Prostate gland (tissue), 2 donors: ENCODE measurements at regions not wholly inside any gene's neighbourhood (a gene's known extent, or its start where the extent isn't known, plus 50 kb on each side); places are given as distances from the start of the nearest gene placed in this dataset.

Source experiments
- DNase-seq: peaks from one replicate; pipeline ENCODE4 v3.0.0-alpha.2; 2019; ENCODE audit warnings: low spot score
- H3K27ac ChIP-seq, 2 donors: fragments of 200-600 bp; sonication (generic); 2 replicates each; pipeline ENCODE4 v1.5.1; 2017 to 2019
- H3K27me3 ChIP-seq: fragments of 200-600 bp; sonication (generic); replicated peaks from 2 replicates; pipeline ENCODE4 v1.5.1; 2019; ENCODE audit not compliant: insufficient read depth
- H3K36me3 ChIP-seq, 2 donors: fragments of 200-600 bp; sonication (generic); 1 replicate in 1 of 2; 2 replicates in 1 of 2; pipeline versions ENCODE4 v1.5.1 to v1.8.1; 2017 to 2019
- H3K4me1 ChIP-seq: fragments of 200-600 bp; sonication (generic); replicated peaks from 2 replicates; pipeline ENCODE4 v1.5.1; 2019
- H3K4me3 ChIP-seq, 2 donors: fragments of 200-600 bp; sonication (generic); 2 replicates each; pipeline ENCODE4 v1.5.1; 2017 to 2019
- H3K9me3 ChIP-seq: fragments of 200-600 bp; sonication (generic); 2 replicates; pipeline ENCODE4 v1.5.1; 2017
- POLR2A ChIP-seq: fragments of 450-650 bp; IDR thresholded peaks from one replicate; pipeline ENCODE4 v1.6.1; 2016; ENCODE audit warnings: antibody characterized with exemption, mild to moderate bottlenecking
- POLR2AphosphoS5 ChIP-seq: sonication (generic); formaldehyde crosslinking; IDR thresholded peaks from one replicate; pipeline ENCODE4 v1.6.1; 2017; ENCODE audit warnings: antibody characterized with exemption
- WGBS: methylation state at CpG from one replicate; pipeline ENCODE4 v1.1.5; 2018; 5-methylcytosine and 5-hydroxymethylcytosine counted together
- intact Hi-C: fragments of 100-400 bp; cut with DNase I; formaldehyde crosslinking; loops from one replicate; pipeline ENCODE4 v1.14.2; 2022
- TF ChIP-seq, protein P1 (sequence below), 4 experiments: fragments of 200-600 bp in 2 of 4; fragments of 450-650 bp in 2 of 4; sonication (generic) in 2 of 4; IDR thresholded peaks; 1 replicate in 3 of 4; 2 replicates in 1 of 4; pipeline ENCODE4 v1.5.1; 2016 to 2019; ENCODE audit warnings: antibody characterized with exemption in 4 of 4, mild to moderate bottlenecking in 2 of 4, moderate library complexity in 2 of 4

DNA sequence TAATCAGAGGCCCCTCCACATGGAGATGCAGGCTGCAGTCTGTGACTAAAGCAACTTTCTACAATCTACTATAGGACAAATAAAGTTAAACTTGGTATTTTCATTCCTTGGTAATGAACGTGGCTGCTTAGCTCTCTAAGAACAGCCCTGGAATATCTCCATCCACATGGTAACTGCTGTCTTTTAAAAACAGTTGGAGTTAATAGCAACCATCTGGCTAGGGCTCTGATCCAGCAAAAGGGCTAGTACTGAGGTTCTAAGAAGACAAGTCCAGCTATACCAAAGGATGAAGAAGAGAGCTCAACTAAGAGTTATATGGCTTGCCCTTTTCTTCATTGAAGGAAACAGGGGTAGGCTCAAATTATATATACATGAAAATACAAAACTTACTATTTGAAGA is 920.1 kb downstream of the FLRT2 start:
- Histone ChIP-seq H3K36me3 (no peaks in the 10 kb centered on the region), H3K4me3 (no peak overlapping the region), H3K27me3 (no peaks in the 10 kb centered on the region), H3K27ac (no peak overlapping the region), H3K9me3 (no peaks in the 10 kb centered on the region), H3K4me1 (no peaks in the 10 kb centered on the region)
- WGBS = 53% methylated on average over 1 of the region's 1 CpG
- TF ChIP-seq POLR2AphosphoS5 (no peak), POLR2A (no peak)
- TF ChIP-seq, protein P1, sequence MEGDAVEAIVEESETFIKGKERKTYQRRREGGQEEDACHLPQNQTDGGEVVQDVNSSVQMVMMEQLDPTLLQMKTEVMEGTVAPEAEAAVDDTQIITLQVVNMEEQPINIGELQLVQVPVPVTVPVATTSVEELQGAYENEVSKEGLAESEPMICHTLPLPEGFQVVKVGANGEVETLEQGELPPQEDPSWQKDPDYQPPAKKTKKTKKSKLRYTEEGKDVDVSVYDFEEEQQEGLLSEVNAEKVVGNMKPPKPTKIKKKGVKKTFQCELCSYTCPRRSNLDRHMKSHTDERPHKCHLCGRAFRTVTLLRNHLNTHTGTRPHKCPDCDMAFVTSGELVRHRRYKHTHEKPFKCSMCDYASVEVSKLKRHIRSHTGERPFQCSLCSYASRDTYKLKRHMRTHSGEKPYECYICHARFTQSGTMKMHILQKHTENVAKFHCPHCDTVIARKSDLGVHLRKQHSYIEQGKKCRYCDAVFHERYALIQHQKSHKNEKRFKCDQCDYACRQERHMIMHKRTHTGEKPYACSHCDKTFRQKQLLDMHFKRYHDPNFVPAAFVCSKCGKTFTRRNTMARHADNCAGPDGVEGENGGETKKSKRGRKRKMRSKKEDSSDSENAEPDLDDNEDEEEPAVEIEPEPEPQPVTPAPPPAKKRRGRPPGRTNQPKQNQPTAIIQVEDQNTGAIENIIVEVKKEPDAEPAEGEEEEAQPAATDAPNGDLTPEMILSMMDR (IDR thresholded peaks at IDR 0.05) = no peak
- intact Hi-C loops = no loop called here
- DNase-seq = no peak

DNA sequence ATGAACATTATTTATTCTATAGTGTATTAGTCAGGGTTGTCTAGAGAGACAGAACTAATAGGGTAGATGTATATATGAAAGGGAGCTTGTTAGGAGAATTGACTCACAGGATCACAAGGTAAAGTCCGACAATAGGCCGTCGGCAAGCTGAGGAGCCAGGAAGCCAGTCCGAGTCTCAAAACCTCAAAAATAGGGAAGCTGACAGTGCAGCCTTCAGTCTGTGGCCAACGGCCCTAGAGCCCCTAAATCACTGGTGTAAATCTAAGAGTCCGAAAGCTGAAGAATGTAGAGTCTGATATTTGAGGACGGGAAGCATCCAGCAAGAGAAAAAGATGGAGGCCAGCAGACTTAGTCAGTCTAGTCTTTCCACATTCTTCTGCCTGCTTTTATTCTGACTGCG is 912.2 kb downstream of the FLRT2 start:
- no peaks in the 10 kb centered on the region for H3K9me3 ChIP-seq
- intact Hi-C loops = no loop called here
- H3K36me3 ChIP-seq = no peaks in the 10 kb centered on the region
- no peaks in the 10 kb centered on the region for H3K27me3 ChIP-seq
- WGBS = 79% methylated on average over 8 of the region's 8 CpGs
- no peak overlapping the region for H3K27ac ChIP-seq
- no peak overlapping the region for H3K4me3 ChIP-seq
- DNase-seq = no peak
- no peaks in the 10 kb centered on the region for H3K4me1 ChIP-seq
- TF ChIP-seq POLR2A (no peak), POLR2AphosphoS5 (no peak)
- TF ChIP-seq, protein P1 (IDR thresholded peaks at IDR 0.05) = no peak

DNA sequence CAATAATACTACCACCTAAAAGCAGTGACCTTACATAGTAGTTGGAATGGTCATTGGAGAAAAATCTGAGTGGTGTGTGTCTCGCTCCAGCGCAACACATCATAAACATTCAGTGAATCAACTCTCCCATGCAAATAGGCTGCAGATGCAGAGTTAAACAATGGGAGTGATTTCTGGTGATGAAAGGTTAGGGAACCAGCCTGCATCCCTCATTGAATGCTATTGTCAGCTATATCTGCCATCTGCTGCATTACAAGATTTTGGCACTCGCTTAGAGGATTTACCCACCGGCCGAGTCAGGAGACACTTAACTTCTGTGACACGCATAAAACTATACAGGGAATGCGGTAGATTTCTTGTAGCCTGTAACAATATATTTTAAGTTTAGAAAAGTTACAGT is 900.9 kb downstream of the FLRT2 start:
- no peaks in the 10 kb centered on the region for H3K27me3 ChIP-seq
- no peak for DNase-seq
- H3K4me1 ChIP-seq = no peaks in the 10 kb centered on the region
- H3K36me3 ChIP-seq = no peaks in the 10 kb centered on the region
- no peak for TF ChIP-seq POLR2AphosphoS5
- no peak for TF ChIP-seq POLR2A
- TF ChIP-seq, protein P1 (IDR thresholded peaks at IDR 0.05) = no peak
- H3K27ac ChIP-seq = no peak overlapping the region
- intact Hi-C loops = no loop called here
- no peak overlapping the region for H3K4me3 ChIP-seq
- 28% methylated on average over 7 of the region's 7 CpGs for WGBS
- H3K9me3 ChIP-seq = no peaks in the 10 kb centered on the region

DNA sequence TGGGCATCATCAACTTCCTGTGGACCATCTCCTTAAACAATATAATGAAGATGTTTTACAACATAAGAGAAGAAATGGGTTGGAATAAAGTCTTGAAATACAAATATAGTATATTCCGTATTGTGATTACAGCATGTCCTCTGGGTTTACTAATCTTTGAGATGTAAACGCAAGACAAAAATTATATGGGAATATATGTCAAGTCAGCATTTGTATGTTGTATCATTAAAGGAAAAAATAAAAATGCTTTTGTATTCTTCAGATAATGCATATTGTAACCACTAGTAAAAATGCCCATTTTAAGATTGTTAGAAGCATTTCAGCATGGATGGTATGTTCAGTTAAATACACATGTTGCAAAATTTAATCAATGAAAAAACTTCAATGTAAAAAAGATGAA is 893.3 kb downstream of the FLRT2 start:
- WGBS = 43% methylated on average over 2 of the region's 2 CpGs
- intact Hi-C loops = no loop called here
- Histone ChIP-seq H3K27me3 (no peaks in the 10 kb centered on the region), H3K4me3 (no peak overlapping the region), H3K4me1 (no peaks in the 10 kb centered on the region), H3K36me3 (no peaks in the 10 kb centered on the region), H3K9me3 (no peaks in the 10 kb centered on the region), H3K27ac (no peak overlapping the region)
- no peak for DNase-seq
- no peak for TF ChIP-seq POLR2AphosphoS5
- no peak for TF ChIP-seq POLR2A
- TF ChIP-seq, protein P1 (IDR thresholded peaks at IDR 0.05) = no peak

DNA sequence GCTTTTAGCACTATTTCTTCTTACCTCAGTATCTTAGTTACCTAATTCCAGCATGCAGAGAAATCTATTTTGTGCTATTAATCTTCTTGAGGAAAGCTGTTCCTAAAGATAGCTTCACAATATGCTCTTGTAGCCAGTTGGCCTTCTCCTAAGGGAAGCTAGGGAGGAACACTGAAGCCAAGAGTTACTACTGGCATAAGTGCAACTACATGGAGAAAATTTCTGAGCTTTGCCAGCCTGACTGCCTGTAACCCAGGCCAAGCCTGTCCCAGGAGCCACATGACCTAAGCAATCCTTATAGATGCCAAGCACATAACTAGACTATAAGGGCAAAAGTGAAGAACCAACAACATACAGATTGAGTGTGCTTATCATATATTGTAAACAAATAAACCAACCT is 890.2 kb downstream of the FLRT2 start:
- Histone ChIP-seq H3K36me3 (no peaks in the 10 kb centered on the region), H3K4me1 (no peaks in the 10 kb centered on the region), H3K27me3 (no peaks in the 10 kb centered on the region), H3K27ac (no peak overlapping the region), H3K4me3 (no peak overlapping the region), H3K9me3 (no peaks in the 10 kb centered on the region)
- TF ChIP-seq, protein P1 (IDR thresholded peaks at IDR 0.05) = no peak
- TF ChIP-seq POLR2AphosphoS5 = no peak
- TF ChIP-seq POLR2A = no peak
- intact Hi-C loops = no loop called here
- no peak for DNase-seq
